RPMI7951 (cell line): ENCODE measurements at regions not wholly inside any gene's neighbourhood (a gene's known extent, or its start where the extent isn't known, plus 50 kb on each side); places are given as distances from the start of the nearest gene placed in this dataset.
"Not testable (repeated sequence)": the region's sequence is repeated elsewhere in the genome, so short reads cannot be mapped to it uniquely, and the experiment has no call there.

Experiments
- DNase-seq: peaks from one replicate; pipeline ENCODE4 v3.0.0-alpha.2; 2012; ENCODE audit warnings: low read depth

- no peak for DNase-seq
Measured at GRCh38 chr15:59896663-59897074, 107.4 kb upstream of the FOXB1 start.

GRCh38 chr15:59894835-59895234, 109.3 kb upstream of the FOXB1 start:
- DNase-seq = no peak

GRCh38 chr15:59892985-59893384, 111.1 kb upstream of the FOXB1 start:
- DNase-seq = peak; percentile 29

- not testable (repeated sequence) for DNase-seq
Measured at GRCh38 chr15:59887870-59888269, 116.2 kb upstream of the FOXB1 start.

- no peak for DNase-seq
Measured at GRCh38 chr15:59887211-59887610, 116.9 kb upstream of the FOXB1 start.

- no peak for DNase-seq
Measured at GRCh38 chr15:59886441-59886840, 117.7 kb upstream of the FOXB1 start.

GRCh38 chr15:59885832-59886231, 118.3 kb upstream of the FOXB1 start:
- peak; percentile 7 for DNase-seq

- peak; percentile 63 for DNase-seq
Measured at GRCh38 chr15:59879506-59880265, 124.4 kb upstream of the FOXB1 start.

- DNase-seq = no peak
Measured at GRCh38 chr15:59876140-59876539, 128.0 kb upstream of the FOXB1 start.

GRCh38 chr15:59873644-59874272, 130.4 kb upstream of the FOXB1 start:
- DNase-seq = no peak

- no peak for DNase-seq
Measured at GRCh38 chr15:59867086-59867855, 136.8 kb upstream of the FOXB1 start.

- DNase-seq = no peak
Measured at GRCh38 chr15:59866642-59867041, 137.5 kb upstream of the FOXB1 start.

- DNase-seq = no peak
Measured at GRCh38 chr15:59862191-59863155, 141.6 kb upstream of the FOXB1 start.

GRCh38 chr15:59847968-59848367, 156.1 kb upstream of the FOXB1 start:
- DNase-seq = no peak

- no peak for DNase-seq
Measured at GRCh38 chr15:59845942-59846499, 156.9 kb upstream of the BNIP2 start.

GRCh38 chr15:59843609-59844008, 154.5 kb upstream of the BNIP2 start:
- DNase-seq = no peak

GRCh38 chr15:59841036-59841435, 151.9 kb upstream of the BNIP2 start:
- DNase-seq = no peak

GRCh38 chr15:59839906-59840305, 150.8 kb upstream of the BNIP2 start:
- no peak for DNase-seq

- DNase-seq = no peak
Measured at GRCh38 chr15:59838900-59839299, 149.8 kb upstream of the BNIP2 start.

- DNase-seq = no peak
Measured at GRCh38 chr15:59835776-59836175, 146.7 kb upstream of the BNIP2 start.

GRCh38 chr15:59834528-59834927, 145.4 kb upstream of the BNIP2 start:
- DNase-seq = no peak
